GM21576 (cell line): ENCODE measurements at regions not wholly inside any gene's neighbourhood (a gene's known extent, or its start where the extent isn't known, plus 50 kb on each side); places are given as distances from the start of the nearest gene placed in this dataset.
"Not testable (repeated sequence)": the region's sequence is repeated elsewhere in the genome, so short reads cannot be mapped to it uniquely, and the experiment has no call there.

Source experiments
- ATAC-seq: cut with Tn5 transposase; IDR thresholded peaks from one replicate; pipeline ENCODE4 v1.9.1; 2021; ENCODE audit warnings: mild to moderate bottlenecking, moderate library complexity; ENCODE audit not compliant: unreplicated experiment

GRCh38 chr22:49007013-49007653 is 820.5 kb downstream of the BRD1 start:
- ATAC-seq, result no peak

DNA sequence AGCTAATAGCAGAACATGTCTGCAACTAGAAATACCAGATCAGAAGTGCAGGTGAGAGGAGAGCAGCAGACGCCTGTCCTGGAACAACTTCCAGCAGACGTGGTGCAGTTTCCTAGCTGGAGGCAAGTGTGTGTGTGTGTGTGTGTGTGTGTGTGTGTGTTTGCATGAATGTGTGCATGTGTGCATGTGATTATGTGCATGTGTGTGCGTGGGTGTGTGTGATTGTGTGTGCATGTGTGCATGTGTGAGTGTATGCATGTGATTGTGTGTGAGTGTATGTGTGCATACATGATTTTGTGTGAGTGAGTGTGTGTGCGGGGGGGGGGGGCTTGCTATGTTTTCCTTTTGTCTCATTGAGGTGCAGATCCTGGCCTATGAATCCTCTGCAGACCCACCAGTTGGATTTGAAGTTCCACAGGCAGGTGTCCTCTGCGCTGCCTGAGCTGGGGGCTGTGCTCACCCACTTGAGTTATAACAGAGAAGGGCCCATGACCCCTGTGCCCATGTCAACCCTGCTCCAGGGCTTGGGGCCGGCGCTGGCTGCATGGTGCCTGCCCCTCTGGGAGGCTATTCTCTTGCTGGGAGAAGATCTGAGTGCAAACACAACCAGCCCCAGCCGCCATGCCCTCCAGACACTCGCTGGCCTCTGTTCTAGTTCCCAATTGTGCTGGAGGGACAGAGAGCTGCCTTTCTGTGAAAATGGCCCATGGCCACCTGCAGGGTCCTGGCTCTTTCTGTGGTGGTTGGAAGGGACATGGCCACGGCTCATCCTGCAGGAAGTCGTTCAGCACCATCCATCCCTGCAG is 821.3 kb downstream of the BRD1 start:
- no peak for ATAC-seq

DNA sequence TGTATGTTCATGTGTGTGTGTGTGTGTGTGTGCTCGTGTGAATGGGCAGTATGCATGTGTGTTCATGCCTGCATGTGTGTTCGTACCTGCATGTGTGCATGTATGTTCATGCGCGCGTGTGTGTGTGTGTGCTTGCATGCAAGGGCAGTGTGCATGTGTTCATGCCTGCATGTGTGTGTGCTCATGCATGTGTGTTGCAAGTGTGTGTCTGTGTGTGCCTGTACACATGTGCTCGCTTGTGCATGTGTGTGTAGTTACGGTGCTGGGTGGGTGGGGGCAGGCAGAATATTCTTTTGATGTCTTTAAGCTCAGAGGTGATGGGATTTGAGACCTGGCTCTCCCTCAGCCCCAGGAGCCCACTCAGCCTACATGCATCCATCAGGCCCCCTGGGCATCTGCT is 822.1 kb downstream of the BRD1 start:
- no peak for ATAC-seq

DNA sequence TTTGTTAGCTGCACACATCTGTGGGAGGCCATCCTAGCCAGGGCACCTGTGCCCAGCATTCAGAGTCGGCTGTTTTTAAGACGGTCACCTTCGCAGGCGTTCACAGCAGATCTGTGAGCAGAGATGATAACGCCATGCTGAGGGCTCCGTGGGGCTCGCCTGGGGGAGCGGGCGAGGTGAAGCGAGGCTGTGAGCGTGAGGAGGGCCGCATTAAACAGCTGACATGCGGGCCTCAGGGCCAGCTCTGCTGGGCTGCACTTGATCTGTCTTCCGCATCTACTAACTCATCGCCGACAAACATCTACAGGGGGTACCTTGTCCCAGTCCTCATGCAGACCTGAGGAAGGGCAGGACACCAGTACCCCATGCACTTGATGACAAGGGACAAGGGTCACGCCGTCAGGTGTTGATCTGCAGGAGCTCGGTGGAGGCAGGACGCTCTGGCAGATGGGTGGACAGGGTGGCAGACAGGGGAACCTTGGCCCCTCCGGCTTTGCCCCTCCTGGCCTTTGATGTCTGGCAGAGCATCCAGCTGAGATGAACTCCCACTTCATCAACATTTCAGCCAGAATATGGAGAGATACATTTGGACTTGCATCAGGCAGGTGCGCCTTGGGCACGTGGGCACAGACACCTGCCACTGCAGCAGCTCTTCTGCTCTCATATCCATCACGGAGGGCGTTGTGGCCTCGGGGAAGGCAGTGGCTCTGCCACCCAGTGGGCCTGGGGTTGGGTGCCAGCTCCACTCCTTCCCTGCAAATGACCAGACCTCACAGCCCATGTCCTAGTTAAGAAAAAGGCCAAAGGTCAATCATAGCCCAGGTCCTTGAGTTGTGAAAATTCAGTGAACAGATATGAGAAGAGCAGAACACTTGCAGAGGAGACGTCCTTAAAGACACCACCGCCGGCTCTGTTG is 822.9 kb downstream of the BRD1 start:
- ATAC-seq, result no peak

- not testable (repeated sequence) for ATAC-seq
Observed at GRCh38 chr22:48997605-48998004, 830.1 kb downstream of the BRD1 start.

GRCh38 chr22:48993655-48994054 is 834.0 kb downstream of the BRD1 start:
- ATAC-seq, result no peak

DNA sequence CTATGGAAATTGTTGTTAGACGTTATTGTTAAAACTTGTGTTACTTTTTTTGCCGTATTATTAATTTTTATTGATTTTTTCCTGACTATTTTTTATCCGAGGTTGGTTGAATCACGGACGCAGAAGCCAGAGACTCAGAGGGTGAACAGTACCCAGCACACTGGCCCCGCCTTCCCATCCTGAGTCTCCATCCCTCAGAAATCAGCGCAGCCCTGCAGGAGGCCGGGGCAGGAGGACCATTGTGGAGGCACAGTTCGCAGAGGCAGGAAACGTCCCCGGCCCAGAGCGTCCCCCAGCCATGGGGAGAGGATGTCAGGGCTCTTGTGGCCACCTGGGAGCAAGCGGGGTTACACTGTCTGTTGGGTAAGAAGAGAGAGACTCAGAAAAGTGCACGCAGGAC is 843.0 kb downstream of the BRD1 start:
- ATAC-seq, result no peak

GRCh38 chr22:48982321-48982905 is 845.3 kb downstream of the BRD1 start:
- no peak for ATAC-seq

DNA sequence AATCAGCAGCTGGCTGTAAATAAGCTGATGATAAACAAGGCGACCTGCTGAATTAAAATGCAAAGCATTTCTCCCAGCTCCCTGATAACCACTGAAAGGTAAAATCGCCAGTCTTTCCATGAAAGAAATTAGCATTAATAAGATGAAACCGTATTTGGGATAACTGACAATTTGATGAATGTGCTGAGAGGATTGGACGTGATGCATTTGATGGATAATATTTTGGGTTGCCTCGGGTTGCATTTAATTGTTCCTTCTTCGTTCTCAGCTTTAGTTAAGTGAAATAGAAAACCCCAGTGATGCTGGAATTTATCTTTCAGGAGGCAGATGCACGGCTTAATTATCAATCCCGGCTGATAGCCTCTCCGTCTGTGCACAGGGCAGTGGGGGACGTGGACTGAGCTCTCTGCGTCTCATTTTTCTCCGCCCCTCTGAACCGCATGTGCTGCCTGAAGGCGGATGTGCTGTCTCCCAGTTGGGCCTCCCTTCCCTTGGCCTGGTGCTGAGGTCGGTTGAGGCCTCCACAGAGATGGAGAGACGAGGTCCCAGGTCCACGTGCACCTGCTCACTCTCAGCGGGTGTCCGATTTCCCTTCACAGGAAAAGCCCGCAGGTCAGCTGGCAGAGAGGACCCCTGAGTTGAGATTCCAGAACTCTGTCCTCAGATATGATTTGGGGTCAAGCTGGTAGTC is 846.2 kb downstream of the BRD1 start:
- ATAC-seq, result no peak

- no peak for ATAC-seq
Observed at GRCh38 chr22:48980918-48981317, 846.8 kb downstream of the BRD1 start.

GRCh38 chr22:48980409-48980808 is 847.3 kb downstream of the BRD1 start:
- ATAC-seq, result no peak

- ATAC-seq, result no peak
Observed at GRCh38 chr22:48979482-48979881, 848.2 kb downstream of the BRD1 start.

- no peak for ATAC-seq
Observed at GRCh38 chr22:48976556-48977535, 850.8 kb downstream of the BRD1 start.

DNA sequence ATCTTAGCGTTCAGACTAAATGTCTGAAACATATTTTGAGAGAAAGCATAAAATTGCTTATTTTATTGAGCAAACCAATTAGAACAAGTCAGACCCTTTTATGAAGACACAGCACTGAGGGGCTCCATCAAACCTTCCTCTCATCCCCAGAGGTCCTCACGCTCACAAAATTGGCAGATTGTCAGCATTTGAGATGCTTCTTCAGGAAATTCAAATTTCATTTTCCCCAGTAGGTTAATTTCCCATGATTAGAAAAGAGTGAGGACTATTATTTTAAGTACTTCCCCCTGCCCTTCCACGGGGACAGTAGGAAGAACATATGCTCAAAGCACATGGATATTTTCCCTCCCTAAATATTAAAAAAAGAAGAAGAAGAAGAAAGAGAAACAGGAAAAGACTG is 851.8 kb downstream of the BRD1 start:
- ATAC-seq, result no peak

- ATAC-seq, result no peak
Observed at GRCh38 chr22:48975316-48975741, 852.3 kb downstream of the BRD1 start.

DNA sequence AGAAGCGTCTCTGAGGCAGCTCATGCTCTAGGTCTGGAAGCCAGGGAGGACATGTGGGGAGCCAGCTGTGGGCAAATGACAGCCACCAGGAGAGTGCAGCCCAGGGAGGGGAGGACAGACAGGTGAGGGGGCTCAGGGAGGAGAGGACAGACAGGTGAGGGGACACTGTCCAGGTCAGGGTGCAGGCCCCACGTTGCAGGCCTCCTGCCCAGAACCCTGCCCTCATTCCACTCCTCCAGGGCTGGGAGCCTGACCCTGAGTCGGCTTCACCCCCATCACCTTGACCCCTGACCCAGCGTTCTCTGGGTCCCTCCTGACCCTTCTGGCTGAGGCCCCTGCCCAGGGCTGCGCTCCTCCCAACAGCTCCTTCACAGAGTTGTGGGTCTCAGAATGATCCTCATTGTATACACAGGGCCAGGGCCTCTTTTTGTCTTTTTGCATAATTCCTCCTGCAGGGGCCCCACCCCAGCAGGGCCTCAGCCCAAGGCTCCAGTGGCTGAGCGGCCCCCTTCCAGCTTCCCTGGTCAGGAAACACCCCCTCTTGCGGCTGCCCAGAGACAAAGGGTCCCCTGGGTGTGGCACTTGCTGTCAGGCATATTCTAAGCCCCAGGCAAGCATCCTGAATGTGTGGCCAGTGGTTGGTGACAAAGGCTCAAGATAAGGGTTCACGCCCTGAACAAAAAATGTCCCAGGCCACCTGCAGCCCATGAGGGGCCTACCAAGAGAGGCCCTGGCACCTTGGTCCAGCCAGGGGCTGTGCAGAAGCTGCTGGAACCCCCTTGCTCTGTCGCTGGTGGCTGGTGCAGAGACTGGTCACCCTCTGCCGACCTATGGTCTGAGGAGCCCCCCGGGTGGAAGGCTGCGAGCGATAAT is 853.0 kb downstream of the BRD1 start:
- no peak for ATAC-seq

GRCh38 chr22:48973694-48974041 is 854.0 kb downstream of the BRD1 start:
- no peak for ATAC-seq

DNA sequence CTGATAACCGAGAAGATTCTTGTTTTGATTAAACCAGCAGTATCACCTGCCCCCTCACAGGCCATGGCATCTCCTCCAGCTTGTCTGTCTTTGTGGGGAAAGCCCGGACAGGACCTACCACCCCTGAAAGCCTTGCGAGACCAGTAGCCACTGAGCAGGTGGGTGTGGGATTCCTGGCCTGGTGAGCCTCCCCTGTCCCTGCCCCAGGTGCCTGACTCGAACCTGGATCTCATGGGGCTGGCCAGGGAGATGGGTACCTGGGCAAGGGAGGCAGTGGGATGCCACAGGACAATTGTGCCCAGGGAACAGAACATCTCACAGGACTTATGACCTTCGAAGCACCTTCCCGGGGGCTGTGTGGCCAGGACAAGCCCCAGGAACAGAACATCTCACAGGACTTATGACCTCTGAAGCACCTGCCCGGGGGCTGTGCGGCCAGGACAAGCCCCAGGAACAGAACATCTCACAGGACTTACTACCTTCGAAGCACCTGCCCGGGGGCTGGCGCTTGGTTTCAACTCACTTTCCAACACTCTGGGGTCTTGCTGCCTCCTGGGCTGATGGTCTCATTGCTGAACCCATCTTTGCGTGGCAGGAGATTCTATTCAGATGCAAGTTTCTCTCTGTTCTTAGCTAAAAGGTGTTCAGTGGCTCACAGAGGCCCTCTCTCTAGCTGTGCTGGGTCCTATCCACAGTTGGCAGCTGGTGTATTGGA is 854.5 kb downstream of the BRD1 start:
- no peak for ATAC-seq
